ENCODE measurements at regions not wholly inside any gene's neighbourhood (a gene's known extent, or its start where the extent isn't known, plus 50 kb on each side); places are given as distances from the start of the nearest gene placed in this dataset.

GRCh38 chr11:88390254-88390653 is 52.7 kb upstream of the CTSC start:
- no peak for TF ChIP-seq GATA3 (IDR thresholded peaks at IDR 0.05; ENCODE audit: low read depth, low read length)
- no peak for TF ChIP-seq GATA2 (IDR thresholded peaks at IDR 0.05; ENCODE audit: low read depth, low read length)
